Posterior cingulate gyrus (tissue), 11 donors: ENCODE measurements at regions not wholly inside any gene's neighbourhood (a gene's known extent, or its start where the extent isn't known, plus 50 kb on each side); places are given as distances from the start of the nearest gene placed in this dataset.

ENCODE experiments used
- DNase-seq, 10 donors: peaks; one replicate each; pipeline versions ENCODE4 v3.0.0 to v3.0.0-alpha.2; 2020 to 2021; ENCODE audit warnings: mixed read lengths in 3 of 10
- intact Hi-C: fragments of 100-400 bp; cut with DNase I; formaldehyde crosslinking; loops from one replicate; pipeline ENCODE4 v1.15.1; 2023

DNA sequence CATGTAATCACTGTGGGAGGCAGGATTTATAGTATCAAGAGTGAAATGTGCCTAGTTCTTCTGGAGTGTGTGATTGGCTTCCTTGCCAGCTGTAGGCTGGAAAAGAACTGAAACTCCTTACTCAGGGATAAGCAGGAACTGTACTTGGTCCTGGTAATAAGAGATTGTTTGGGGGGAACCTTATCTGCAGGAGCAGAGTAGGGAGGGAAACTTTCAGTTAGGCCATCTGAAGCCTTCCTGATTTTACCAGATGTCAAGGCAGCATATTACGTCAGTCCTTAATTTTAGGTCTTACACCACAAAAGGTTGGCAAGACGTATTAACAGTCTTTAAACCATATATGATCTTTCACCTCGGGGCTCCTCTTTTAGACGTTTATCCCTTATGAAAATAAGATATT lies 231.5 kb upstream of the FMR1 start:
- intact Hi-C loops, result no loop called here
- no peak for DNase-seq

DNA sequence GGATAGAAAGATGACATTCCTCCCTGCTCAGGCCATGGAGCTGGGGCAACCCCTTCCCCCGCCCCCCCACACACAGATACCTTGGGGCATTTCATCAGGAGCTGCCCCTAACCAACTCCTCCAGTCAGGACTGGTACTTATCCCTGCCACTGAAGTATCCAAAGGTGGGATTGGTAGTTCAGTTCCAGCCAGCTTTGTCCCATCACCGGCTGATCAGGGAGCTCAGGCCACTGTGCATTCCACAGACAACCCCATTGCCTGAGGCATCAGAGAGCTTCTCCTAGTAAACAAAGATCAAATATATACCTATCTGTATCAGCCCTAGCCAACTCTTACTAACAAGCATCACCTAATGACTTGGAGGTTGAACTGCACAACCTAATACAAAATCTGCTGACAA lies 218.2 kb upstream of the FMR1 start:
- peak in 1 of 10 donors; percentile 30 for DNase-seq
- intact Hi-C loops, result no loop called here

DNA sequence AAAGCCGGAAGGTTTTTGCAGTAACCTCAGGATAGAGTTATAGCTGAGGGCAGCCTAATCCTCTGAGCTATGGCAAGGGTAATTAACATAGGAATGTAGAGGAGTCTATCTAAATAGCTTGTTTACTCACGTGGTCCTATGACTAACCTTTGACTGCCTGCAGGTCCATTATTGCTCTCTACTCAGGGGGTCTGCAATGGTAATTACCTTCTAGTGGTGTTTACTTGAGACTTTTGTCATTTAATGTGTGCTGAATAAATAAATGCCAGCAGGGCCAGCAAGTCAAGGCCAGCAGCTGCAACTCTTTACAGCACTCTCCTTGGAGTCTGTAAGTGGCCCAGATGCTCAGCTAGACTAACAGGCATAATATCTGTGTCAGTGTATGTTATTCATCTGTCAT lies 212.7 kb upstream of the FMR1 start:
- intact Hi-C loops, result no loop called here
- DNase-seq, result no peak

DNA sequence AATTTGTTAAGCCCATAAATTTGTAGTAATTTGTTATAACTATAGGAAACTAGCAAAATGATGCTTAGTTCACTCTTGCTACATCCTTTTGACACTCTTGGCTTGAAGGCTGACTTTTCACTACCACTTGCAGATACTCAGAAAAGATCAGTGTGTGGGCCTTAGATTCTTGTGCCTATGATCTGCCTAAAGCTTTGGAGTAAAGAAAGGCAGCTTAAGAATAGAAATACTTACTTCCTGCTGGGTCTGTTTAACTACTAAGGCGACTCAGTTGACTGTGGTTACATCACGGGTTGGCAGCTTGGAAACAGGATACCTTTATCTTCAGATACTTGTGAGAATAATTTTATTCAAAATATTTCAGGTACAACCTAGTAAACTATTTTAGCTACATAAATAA lies 201.4 kb upstream of the FMR1 start:
- no peak for DNase-seq
- intact Hi-C loops, result no loop called here

DNA sequence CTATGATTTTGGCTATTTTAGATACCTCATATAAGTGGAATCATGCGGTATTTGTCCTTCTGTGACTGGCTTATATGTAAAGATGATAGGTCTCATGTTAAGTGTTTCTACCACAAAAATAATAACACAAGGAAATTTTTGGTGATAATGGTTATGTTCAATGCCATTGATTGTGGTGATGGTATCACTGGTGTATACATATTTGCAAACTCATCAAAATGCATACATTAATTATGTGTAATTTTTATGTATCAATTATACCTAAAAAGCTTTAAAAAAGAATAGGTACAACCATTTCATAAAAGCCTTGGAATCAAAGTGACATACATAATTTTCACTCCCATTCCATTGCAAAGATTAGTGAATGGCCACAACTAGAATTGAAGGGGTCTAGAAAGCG lies 178.3 kb upstream of the FMR1 start:
- DNase-seq, result no peak
- intact Hi-C loops, result no loop called here

DNA sequence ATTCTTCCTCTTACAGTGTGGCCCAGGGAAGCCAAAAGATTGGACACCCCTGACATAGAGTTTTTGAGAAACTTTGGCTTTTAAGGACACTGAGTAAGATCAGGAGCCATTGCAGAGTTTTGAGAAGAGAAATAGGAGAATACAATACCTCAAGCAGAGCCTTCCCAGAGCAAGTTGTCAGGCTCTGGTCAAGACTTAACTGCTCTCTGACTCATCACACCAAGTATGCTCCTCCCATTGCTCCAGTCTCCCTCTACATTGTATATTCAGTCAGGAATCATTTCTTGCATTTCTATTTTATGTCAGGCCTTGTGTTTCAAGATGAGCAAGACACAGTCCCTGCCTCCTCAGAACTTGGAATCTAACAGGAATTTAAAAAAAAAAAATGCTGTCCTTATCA lies 176.4 kb upstream of the FMR1 start:
- intact Hi-C loops, result no loop called here

DNA sequence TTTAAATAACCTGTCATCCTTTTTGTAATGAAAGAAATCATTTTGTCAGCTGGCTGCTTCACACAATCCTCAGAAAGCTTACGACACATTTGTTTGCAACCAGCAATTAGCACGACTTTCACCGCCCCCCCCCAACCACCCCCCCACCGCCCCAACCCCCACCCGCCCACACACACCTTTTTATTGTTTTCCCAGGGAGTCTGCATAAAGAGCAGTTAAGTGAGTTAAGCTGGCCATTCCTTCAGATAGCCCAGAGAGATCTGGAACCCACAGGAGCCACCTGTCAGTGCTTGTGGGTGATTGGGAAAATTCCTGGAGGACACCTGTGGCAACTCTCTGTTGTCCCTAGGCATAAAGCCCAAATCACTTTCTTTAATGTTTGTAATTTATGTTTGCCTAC lies 175.7 kb upstream of the FMR1 start:
- intact Hi-C loops, result no loop called here
- no peak for DNase-seq

More for the DNA sequence above, 176.4 kb upstream of the FMR1 start:
- DNase-seq, result no peak

DNA sequence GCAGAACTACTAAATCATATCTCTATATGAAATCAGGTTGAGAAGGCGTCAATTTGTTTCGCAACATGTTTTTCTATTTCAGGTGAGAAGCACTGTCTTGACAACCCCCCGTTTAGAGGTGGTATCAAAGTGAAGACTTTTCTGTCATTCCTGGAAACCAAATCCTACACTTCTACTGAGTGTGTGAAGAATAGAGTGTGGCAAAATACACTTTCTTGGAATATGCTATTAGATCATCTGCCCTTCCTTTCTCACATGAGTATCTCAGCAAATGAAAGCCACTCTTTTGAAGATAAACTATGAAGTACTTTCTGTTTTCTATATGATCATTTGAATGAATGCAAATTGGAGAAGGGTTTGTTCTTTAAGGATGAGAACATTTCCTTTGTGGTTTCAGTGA lies 174.0 kb upstream of the FMR1 start:
- no peak for DNase-seq
- intact Hi-C loops, result no loop called here

DNA sequence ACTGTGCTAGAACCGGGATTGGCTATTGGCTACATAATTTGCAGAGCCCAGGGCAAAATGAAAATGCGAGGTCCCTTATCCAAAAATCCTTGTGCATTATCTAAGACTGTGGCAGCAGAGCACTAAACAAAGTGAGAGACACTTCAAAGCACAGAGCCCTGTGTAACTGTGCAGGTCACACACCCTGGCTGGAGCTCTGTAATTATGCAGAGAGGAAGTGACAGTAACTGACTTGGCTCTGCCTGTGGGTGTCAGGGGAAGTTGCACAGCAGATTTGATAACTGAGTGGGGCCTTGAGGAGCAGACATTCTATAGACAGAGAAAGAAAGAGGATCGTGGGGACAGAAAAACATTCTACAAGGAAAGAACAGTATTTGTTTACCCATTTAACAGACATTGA lies 173.5 kb upstream of the FMR1 start:
- intact Hi-C loops, result no loop called here
- DNase-seq, result no peak

DNA sequence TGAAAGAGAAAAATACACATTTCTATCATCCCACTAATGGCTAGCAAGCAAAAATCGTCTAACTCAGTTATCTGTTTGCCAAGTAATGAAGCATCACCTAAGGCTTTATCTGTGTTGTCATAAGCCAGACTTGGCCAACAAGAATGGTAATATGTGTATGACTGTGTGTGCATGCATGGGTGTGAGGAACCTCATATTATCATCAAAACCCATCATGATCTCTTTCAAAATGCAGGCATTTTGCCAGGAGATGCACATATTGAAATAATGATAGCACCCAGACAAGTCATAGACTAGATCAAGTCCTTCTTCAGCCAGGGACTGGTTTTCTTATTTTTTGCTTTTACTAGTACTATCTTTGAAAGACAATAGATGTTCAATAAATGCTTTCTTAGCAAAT lies 172.5 kb upstream of the FMR1 start:
- DNase-seq, result no peak

DNA sequence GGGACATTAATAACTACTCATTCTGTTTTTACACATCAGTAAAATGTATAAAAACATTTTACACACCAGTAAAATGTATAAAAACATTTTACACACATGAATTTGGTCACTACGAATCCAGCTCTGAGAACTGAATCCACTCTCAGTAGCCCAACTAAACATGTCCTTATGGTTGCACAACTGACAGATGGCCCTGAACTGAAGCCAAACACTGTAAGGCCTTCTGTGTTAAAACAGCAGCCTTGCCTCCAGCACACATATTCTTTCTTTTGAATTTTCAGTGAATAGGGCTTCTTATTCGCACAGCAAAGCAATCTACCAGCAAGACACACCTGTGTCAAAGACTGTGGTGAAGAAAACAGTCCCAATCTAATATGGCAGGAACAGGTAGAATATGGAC lies 169.9 kb upstream of the FMR1 start:
- intact Hi-C loops, result no loop called here
- no peak for DNase-seq

More for the DNA sequence above, 172.5 kb upstream of the FMR1 start:
- intact Hi-C loops, result no loop called here

DNA sequence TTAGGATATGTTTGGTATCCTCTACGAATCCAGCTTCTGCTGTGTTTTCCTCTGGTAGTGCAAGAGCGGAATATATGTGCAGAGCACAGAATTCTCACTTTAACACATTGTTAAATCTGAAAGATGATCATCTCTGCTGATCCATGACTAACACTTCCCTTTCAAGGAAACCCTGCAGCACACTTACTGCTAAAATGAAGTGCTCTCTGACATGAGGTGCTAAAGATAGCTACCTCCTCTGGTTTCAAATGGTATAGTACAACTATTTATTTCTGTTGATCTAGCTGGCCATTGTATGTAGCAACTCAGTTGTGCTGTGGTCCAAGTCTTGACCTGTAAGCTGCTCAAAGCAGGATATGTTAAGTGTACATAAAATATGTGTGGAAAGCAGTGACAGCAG lies 162.4 kb upstream of the FMR1 start:
- no peak for DNase-seq
- intact Hi-C loops, result no loop called here

DNA sequence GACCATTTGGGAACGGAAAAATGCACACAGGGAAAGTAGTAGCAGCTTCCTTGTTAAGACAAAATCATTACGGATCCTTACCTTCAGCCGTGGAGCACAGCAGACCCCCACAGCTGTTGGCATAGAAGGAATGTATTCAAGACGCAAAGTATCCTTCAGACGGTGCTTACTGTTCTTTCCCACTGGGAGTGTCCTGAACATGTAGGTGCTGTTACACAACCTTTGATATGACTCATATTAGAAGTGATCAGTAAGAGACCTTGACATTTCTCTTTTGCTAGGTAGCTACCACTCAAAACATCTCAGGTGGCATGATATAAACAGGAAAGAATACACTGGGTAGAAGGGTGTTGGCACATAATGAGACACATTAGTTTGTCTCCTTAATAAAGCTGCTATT lies 154.0 kb upstream of the FMR1 start:
- intact Hi-C loops, result no loop called here
- DNase-seq, result no peak

DNA sequence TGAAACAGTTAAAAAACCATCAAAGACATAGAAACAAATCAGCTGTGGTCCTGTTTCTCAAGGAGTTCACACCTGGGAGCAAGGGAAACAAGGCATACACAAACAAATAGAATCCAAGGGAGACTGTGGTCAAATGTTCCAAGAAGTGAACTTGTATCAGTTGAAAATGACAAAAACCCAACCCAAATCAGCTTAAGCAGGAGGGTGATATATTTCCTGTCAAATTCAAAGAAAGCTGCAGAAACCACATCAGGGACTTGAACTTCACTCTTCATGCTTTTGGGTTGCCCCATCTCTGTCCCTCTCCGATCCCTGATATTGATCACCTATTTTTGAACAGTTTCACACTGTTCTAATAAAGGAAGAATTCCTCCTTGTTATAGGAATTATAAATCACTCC lies 148.6 kb upstream of the FMR1 start:
- intact Hi-C loops, result no loop called here
- DNase-seq, result no peak

DNA sequence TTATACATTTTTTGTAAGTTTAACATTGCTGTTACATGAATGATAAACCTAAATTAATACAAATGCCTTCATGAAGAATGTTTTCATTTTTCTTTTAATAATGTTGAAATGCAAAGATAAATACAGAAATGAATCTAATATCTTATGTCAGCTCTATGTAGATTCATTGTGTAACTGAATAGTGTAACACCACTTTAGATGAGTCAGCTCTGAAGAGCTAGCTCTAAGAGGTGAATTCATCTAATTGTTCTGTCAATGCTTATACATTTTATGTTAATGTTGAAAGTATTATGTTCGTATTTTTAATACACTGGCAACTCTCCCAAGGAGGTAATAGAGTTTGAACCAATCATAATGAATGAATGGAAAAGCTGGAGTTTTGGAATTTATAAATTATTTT lies 146.9 kb upstream of the FMR1 start:
- no peak for DNase-seq
- intact Hi-C loops, result no loop called here

DNA sequence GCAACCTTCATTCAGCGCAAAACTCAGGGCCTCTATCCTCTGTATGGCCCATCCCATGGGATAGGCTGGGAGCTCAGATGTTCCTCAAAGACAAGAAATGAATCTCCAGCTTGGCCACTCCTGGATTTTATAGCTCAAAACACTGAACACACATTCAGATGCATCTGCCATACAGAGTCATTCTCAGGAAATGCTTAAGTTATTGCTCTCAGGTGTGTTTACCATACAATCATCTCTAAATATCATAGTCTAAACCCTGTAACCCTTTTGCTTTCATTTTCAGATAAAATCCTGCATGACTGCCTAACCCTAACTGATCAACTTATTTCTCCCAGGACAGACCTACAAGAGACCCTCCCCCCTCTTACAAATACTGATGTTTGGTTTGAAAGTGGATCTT lies 140.9 kb upstream of the FMR1 start:
- no peak for DNase-seq
- intact Hi-C loops, result no loop called here

DNA sequence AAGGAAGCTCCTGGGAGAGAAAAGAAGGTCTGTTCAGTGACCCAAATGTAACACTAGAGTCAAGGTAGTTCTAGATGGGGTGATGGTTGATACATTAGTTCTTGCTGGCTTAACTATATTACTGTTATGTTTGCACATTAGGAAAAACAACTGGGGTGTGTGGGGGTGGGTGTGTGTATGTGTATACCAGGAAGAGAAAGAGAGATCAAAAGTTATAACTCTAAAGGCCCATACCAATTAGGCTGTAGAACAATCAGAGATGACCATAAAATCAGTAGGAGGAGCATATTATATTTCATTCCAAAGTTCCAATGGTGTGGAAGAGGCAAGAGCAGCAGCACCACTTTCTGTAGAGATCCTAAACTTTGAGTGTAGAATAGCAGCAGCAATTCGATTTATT lies 134.7 kb upstream of the FMR1 start:
- DNase-seq, result no peak
- intact Hi-C loops, result no loop called here

DNA sequence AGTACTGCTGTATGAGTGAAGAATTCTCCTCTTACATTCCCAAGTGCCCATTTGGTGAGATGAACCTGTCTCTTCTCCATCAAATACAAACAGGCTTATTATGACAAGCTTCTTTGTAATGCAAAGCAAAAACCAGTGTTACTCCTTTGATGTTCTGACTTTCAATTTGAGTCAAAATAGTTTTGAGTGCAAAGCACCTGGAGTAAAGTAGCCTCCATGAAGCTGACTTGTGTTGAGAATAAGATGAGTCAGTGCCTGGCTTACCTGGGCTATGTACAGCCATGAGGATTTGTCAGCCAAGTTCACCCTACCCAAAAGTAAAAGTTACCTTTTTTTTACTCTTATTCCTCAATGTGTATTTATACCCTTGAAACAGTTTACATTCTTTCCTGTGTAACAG lies 132.5 kb upstream of the FMR1 start:
- intact Hi-C loops, result no loop called here

DNA sequence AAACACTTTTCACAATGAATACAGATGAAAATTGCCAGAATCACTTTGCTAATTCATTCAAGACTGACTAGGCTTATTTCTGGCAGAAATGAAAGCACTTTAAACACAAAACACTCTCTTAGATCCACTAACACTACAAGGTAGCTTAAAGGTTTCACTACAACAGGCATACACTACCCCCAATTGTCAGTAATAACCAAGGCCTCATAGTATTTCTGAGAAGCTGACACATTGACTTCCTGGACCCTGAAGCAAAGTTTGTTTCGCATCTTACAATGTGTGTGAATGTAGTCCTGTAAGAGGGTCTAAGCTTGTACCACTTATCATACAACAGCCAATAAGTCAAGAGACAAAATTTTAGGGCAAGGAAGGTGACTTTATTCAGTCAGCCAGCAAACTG lies 129.9 kb upstream of the FMR1 start:
- DNase-seq, result no peak
- intact Hi-C loops, result no loop called here

More for the DNA sequence above, 132.5 kb upstream of the FMR1 start:
- DNase-seq, result no peak

DNA sequence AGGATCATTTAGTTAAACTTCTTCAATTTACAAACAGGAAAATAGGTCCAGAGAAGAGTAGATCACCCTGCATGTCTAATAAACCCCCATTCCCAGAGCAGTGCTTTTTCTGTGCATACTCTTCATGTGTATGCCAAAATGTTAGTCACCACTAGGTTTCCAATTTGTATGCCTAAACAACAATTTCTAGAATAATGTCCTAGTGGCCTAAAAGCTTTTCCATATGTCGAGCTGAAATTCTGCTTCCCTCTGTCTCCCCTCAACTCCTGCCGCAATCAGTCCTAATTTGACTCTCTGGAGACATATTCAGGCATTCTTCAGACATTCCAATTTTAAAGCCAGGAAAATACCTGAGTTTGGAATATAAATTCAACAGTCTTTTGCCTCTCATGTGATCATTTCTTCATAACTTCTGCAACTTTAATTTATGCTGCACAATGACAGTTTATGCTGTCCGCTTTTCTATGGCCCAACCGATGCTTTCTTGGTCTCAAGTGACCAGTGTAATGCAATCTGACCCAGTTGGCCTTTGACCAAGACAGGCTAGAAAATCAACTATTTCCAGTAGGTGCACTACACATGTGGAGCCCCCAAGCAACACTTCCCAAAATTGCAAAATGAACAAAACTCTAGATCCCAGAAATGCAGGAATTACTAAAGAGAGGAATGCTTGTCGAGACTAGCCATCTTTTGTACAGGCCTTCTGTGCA lies 122.9 kb upstream of the FMR1 start:
- intact Hi-C loops, result no loop called here
- DNase-seq, result no peak

DNA sequence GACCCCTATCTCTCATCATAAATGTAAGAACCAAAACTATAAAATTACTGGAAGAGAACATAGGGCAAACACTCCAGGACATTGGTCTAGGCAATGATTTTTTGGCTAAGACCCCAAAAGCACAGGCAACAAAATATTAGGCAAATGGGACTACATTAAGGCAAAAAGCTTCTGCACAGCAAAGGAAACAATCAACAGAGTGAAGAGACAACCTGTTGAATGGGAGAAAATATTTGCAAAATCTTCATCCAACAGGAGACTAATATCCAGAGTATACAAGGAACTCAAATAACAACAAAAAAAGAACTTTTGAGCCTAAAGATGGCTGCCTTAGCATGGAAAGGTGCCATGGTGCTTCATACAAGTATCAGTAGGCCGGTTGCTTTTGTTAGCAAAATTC lies 111.1 kb upstream of the FMR1 start:
- no peak for DNase-seq
- intact Hi-C loops, result no loop called here

DNA sequence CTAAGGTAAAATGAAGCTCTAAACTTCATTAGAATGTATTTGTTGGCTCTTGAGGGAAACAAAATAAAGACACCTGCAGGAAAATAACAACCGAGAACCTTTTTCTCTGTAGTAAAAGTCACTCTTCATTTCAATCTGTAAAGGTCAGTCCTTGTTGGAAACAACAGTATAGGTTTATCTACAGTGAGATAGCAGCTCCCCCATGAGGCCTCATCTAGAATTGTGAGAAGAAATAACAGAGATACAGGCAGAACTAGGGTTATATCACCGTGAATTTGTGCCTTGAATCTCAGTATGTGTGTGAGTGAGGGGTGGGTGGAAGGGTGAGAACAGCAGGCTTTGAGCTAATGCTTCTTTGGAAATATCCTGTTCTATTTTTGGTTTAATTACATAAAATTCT lies 107.8 kb upstream of the FMR1 start:
- intact Hi-C loops, result no loop called here
- peak in 1 of 10 donors; percentile 5 for DNase-seq

DNA sequence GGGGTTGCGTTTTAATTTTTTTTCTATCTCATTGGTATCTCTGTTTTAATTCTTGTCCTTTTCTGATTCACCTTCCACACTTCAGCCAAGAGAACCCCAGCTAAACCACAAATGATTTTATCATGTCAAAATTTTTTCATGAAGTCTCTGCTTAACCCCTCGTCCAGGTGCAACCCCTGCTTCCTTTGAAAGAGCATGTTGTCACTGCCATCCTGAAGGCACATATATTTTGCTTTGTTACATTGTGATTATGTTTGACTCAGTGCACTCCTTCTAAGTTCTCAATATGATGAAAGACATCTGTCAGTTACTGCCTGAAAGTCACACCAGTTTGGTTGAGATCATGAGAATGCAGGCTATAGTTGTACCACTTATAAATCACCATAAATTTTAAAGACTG lies 99.9 kb upstream of the FMR1 start:
- intact Hi-C loops, result no loop called here
- no peak for DNase-seq
